Activated naive CD4-positive, alpha-beta T cell (primary cell): ENCODE measurements at regions not wholly inside any gene's neighbourhood (a gene's known extent, or its start where the extent isn't known, plus 50 kb on each side); places are given as distances from the start of the nearest gene placed in this dataset.
"Not testable (repeated sequence)": the region's sequence is repeated elsewhere in the genome, so short reads cannot be mapped to it uniquely, and the experiment has no call there.

Source experiments
- DNase-seq, 4 experiments: peaks; one replicate each; lab custom pipeline; 2025; lab: John Stamatoyannopoulos, UW

DNA sequence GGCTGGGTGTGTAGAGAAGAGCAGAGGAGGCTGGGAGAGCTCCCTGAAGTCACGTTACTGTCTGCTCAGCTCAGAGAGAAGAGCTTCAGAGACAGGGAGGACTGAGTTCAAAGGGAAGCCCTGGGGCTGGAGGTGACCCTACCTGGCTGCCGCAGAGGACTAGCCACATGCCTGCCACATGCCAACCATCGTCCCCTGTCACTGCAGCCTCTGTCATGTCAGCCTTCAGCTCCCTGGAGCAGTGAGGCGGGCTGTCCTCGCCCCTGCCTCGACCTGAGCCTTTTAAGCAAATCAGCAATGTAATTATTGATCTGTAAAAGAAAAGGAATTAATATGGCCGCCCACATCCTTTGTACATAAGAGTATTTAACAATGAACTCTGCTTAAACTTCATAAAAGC lies 89.3 kb upstream of the RET start:
- DNase-seq = no peak

DNA sequence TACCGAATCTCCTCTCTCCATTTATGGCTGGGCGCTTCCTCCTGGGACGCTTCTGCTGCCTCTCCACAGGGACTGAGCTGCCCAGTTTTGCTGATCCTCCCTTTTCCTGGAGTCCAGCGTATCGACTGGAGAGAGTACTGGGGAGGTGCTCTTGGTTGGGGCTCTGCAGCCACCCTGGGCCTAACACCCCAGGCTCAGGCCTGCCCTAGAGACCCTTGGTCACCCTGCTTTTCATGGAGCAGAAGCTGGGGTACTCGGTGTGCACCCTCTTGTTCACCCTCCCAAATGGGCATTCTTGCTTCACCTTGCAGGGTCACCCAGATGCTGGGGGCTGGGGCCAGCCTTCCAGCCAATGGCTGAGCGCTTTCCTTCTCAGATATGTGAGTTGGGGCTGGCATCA lies 88.8 kb upstream of the RET start:
- DNase-seq = no peak

DNA sequence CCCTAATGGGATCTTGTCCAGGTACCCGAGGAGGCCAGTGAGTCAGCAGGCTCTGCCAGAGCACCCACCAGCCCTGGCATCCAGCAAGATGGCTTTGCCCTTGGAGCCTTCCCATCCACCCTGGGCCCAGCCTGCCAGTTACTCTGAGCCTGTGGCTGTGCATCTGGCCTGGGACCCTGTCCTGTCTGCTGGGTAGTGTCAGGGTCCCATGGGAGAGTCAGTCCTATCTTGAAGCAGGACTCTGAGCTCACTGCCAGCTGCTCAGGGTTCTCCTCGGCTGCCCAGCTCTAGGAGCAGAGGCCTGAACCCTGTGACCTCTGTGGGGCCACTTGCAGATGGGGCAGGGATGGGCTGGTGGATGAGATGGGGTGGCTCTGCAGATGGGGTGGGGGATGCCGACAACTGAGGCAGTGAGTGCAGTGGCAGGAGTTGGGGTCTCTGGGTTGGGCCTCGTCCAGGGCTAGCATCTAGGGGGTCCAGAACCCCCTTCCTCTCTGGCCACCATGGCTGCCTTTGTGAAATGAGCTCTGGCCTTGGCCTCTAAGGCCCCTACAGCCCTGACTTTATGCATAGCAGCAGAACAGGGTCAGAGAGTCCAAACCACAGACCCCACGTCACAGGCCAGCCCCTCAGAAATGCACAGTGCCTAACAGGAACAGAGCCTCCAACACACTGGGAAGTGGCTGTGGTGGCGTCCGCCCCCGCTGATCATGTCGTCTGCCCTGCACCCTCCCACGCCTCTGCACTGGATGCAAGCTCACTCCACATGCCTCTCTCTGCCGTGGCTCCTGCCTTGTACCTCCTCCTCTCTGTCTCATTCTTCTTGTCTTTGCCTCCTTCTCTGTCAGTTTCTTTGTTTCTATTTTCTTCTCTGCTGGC lies 88.1 kb upstream of the RET start:
- DNase-seq = no peak

DNA sequence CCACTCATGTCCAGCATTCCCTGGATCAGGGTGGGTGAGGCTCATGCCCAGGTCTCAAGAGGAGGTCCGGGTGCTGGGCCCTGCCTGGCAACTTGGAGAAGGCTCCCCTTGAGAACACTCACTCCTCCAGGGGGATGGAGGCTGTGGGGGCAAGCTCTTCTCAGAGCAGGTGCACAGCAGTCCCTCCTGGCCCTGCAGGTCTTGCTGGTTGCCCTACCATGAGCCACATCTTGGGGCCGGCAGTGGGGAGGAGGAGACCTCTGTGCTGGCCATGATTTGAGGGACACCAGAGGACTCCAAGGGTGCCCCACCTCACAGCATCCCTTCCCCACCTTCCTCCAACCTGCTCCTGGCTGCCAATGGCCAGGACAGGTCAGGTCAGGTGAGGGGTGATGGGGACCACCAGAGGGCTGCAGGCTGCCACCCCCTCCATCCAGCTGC lies 87.4 kb upstream of the RET start:
- DNase-seq = no peak

DNA sequence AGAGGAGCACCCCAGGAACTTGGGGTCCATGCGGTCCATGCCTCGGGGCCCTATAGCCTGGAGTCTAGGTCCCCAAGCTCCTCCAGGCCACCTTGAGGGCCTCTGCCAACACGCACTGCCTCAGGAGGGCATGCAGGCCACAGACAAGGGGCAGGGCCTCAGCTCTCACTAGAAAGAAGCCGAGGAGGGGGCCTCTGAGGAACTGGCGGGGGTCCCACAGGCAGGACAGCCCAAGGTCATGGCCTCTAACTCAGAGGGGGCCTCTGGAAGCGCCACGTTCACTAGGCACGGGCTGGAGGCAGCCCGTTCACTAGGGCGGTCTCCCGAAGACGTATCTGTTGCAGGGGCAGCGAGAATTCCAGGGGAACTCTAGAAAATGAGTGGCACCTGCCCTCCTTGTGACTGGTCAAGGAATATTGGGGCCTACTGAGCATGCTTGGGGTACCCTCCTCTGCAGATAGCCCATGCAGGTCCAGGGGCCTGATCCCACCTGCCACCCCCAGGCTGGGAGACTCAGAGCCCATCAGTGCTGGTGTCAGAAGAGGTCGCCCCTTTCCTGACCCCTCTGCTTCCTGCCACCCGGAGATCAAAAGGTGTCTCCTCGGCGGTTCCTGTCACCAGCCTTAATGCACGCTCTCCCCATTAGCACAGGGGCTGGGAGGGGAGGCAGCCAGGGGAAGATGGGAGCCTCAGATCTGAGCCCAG lies 86.7 kb upstream of the RET start:
- no peak for DNase-seq

DNA sequence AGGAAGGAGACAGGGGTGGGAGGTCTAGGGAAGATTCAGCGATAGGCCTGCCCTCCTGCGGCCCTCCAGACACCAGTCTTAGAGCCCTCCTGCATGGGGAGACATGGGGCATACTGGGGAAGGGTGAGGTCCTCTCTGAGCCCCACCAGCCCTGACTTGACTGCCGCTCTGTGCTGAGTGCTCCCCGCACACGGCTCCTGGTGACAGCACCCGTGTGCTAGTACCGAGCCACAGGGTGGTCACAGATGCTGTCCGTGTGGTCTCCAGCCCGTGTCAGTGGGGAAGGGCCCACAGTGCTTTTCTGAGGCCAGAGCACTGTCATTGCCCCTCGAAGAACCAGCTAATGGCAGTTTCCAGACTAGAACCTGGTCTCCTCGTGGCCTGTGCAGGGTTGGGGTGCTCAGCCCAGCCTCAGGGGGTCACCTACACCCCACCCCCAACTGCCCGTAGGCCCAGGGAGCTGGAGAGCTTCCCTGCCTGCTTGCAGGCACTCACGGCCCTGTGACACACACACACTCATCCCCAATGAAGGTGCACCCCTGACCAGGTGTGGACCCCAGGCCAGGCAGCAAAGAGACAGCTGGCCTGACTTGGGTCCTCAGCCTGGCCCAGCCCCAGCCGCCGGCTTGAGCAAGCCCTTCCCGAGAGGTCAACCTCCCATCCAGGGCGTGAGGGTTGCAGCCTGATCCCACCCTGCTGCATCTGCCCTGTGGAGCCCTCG lies 86.0 kb upstream of the RET start:
- DNase-seq = no peak

DNA sequence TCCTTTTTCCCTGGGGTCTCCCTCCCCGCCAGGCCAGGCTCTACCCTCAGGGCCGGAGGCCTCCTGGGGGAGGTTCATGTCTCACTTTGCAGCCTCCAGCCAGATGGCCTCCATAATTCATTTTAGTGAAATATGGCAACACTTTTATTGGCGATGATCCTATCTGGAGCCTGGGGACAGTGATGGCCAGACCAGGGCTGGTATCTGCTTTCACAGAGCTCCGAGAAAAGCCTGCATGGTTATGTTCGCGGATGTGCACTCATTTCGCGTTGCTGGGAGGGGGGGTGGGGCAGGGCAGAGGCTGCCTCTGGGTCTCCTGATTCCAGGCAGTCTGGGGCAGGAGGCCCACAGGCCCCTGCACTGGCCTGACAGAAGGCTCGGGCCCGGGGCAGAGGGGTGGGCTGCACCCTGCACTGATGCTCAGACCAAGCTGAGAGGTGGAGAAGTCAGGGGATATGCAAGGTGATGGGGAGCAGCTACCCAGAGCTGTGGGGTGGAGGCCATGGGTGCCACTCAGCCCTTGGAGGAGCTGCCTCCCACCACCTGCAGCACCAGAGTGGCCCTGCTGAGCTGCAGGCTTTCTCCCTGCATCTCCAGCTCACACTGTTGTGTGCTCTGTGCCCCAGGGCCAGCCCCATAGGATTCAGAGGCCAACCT lies 85.3 kb upstream of the RET start:
- no peak for DNase-seq

DNA sequence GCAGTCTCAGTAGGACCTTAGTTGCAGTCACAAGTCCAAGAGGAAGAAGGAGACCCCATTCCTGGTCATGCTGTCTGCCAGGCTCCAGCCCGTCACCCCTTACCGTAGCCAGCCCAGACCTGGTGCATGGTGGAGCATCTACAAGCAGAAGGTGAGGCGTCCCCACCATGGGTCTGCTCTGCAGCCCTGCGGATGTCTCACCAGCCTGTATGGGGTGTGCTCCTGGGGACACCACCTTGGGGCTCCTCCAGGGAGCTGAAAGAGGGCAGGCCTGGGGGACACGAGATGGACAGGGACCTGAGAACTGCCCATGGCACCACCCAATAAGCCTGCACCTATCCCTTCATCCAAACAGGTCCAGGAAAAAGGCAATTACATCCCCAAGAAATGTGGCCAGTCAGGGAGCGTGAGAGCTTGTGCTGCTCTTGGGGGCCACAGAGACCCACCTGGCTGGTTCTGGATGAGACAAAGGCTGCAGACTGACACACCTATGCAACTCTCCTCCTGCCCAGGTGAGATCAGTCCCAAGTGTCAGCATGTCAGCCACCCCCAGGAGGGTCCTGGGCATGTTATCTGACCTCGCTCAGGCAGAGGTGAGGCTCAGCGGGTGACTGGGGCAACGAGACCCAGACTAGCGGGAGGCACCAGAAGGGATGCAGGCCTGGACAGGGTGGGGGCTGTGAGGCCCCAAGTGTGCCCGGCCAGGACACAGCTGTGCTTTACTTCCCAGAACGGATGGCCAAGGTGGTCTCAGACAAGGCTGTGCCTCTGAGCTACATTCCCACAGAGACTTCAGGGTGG lies 84.5 kb upstream of the RET start:
- no peak for DNase-seq

DNA sequence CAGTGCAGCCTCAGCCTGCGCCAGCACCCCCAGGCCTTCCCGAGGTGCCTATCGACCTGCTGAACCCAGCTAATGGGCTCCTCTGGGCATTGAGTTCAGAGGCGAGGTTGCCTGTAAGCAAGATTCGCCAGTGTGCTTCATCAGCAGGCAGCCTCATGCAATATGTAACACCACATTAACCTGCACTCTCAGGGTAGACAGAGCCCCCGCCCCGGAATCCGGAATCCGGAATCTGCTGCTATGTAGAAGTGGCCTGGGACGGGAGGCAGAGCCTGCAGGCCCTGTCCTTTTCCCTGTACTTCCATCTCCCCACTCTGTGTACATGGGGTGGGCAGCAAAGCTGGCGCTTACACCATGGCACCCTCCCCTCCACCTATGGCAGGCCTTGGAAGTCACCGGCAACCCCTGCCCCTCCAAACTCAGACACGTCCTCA lies 83.9 kb upstream of the RET start:
- DNase-seq = no peak

DNA sequence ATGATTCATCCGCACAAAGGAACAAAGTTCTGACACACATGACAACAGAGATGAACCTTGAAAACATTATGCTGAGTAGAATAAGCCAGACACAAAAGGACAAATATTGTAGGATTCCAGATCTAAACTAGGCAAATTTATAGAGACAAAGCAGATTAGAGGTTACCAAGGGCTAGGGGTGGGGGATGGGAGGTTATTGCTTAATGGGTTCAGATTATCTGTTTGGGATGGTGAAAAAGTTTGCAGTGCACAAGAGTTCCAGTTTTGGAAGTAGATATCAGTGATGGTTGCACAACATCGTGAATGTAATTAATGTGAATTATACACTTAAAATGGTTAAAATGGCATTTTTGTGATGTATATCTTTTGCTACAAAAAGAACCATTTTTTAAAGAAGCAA lies 82.0 kb upstream of the RET start:
- not testable (repeated sequence) for DNase-seq

DNA sequence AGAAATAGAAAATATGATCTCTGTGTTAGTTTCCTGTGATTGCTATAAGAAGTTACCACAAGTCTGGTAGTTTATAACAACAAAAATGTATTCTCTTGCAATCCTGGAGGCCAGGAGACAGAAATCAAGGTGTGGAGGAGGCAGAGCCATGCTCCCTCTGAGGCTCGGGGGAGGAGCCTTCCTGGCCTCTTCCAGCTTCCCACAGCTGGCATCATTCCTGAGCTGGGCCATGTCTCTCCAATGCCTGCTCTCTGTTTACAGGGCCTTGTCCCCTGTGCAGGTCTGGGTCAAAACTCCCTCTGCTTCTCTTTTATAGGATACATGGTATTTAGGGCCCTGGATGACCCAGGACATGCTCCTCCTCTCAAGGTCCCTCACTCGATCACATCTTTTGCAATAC lies 81.3 kb upstream of the RET start:
- no peak for DNase-seq

DNA sequence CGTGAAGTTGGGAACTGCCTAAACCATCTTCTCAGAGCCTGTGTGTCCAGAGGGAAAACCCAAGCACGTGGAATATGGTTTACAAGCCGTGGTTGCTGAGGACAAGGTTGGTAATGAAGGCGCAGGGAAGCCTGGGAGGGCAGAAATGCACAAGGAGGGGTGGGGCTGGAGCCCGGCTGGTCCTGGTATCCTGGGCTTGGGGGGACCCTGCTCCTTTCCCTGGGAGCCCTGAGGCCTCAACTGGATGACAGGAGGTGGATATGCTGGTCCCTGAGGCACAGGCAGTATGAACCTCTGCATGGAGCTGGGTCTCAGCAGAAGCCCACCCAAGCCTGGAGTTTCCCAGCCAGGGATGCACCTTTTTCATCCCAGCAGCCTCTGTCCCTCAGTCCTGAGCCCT lies 80.3 kb upstream of the RET start:
- DNase-seq = no peak

DNA sequence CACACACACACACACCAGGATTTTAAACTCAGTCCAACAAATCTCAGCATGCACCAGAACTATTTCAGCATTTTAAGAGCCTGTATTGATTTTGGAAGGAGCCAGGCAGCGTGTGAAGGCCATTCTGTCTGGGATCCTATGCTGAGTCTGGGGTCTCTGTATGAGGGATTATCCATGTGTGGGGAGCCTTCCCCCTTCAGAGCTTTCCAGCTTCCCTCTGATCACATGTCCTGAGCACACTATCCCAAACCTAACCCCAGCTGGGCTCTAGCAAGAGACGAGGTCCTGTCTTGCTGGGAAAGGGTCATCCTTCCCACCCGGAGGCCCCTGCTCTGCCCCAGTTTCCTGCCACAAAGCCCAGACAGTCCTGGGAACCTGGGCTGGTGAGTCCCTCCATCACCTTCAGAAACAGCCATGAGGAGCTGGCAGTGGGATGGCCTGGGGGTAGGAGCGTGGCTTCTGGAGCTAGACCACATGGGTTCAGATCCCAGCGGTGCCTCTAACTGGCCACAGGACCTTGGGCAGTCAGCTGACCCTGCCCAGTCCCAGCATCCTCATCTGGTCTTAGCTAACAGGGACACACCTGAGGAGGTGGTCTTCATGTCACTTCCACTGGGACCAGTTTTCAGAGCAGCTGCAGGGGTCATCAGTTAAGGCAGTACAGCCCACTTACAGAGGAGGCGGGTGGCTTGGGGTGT lies 79.6 kb upstream of the RET start:
- DNase-seq = no peak

DNA sequence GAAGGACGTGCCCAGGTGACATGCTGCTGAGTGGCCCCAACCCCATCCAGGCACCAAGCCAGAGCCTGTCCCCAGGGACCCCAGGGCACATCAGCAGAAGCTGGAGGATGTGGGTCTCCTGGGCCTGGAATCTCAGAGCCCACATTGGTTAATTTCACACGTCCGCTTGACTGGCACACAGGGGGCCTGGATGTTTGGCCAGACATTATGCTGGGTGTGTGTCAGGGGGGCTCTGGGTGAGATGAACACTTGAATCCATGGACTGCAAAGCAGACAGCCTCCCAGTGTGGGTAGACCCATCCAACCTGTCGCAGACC lies 79.1 kb upstream of the RET start:
- DNase-seq = no peak

DNA sequence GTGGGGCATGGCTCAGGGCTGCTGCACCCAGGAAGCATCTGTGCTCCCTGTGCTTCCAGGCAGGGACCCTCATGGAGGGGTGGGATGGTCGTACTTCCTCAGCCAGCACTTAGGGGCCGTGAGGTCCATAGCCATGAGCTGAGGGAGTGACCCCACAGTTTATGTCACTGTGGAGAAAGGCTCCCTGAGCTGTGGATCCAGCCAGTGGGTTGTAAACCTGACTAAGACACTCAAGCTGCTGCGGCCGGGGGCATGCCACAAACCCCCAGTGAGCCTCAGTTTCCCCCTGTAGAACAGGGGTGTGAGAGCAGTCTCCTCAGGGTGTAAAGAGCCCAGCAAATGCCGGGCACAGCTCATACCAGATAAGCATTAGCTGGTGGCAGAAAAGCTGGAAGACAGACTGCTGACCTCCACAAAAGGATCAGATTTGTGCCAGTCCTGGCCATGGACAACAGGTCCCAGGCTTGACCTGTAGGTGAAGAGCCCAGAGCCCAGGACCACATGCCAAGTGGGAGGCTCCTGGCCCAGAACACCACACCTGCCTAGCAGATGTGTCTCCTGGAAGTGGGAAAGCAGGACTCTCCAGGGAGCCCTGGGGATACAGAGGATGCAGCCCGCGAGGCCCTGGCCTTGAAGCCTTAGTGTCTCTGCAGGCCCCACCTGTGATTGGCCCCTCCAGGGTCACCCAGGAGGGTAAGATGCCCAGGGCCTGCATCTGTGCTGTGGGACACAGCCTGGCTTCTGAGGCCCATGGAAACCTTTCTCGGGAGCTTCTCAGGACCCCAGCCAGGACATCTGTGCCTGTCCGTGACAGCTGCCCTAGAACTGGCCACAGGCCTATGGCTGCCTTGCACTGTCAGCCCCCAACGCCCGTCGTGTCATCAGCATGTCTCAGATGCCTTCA lies 78.1 kb upstream of the RET start:
- no peak for DNase-seq

DNA sequence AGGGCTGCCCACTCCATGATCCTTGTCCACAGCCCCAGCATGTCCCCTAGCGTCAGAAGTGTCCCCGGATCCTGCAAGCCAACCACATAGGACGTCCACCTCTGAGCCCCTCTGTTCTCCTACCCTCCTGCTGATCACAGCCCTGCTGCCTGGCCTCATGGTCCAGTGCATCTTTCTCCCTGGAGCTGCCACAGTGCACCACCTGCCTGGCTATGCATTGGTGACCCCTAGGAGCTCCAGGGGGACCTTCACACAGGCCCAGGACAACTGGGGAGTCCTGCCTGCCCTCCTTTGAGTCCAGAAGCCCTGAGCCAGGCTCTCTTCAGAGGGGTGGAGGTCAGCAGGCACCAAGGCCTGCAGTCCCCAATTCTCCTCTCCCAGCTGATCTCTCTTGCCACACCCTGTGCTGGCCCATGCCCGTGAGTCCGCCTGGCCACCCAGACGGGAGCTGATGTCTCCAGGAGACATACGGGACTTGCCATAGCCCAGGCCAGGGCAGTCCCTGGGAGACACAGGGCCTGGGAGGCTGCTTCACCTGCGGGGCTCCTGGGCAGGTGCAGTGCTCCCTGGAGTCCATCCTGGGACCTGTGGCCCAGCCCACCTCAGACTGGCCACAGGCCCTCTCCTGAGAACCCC lies 77.4 kb upstream of the RET start:
- DNase-seq = no peak

DNA sequence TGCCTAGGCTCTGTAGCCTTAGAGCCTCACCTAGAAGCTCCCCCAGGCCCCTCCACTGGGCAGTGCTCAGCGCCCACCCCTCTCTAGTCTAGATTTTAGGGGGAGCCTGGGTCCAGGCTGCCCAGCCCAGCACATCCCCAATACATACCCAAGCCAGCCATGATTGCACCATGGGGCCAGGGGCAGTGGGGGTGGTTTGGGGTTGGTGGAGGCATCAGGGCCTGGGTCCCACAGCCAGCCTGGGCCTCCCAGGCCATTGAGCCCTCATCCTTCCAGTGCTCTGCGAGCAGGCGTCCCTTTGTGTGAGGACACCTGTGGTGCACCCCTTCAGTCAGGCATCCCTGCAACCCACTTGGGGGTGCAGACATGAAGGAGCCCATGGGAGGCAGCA lies 76.9 kb upstream of the RET start:
- no peak for DNase-seq

DNA sequence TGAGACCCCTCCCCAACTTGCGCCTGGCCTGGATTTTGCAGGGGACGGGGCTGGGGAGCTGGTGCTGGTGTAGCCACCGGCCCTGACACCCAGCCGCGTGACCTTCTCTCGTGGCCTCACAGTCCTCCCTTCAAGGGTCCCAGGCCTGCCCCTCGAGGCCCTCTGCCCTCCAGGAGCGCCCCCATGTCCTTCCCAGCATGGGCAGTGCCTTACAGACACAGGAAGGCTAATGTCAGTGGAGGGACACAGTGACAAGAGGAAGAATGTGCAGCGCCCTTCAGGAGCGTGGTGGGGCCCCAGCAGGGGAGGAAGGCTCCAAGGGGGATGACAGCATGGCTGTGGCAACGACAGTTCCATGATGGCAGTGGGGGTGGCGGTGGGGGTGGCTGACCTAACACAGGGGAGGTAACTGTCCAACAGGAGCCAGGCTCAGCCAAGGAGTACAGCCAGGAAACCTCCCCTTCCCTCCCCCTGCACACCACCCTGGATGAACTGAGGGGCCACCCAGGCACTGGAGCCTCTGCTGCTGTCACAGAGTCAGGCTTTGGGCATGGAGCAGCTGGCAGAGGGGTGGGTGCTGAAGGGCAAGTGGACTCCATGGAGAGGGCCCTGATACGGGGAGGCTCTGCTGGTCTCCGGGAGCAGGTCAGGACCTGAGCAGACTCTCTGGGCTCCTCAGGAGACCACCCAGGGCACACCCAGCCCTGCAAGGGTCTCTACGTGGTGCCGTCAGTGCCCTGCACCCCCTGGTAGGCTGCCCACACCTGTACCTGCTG lies 76.0 kb upstream of the RET start:
- DNase-seq = no peak

DNA sequence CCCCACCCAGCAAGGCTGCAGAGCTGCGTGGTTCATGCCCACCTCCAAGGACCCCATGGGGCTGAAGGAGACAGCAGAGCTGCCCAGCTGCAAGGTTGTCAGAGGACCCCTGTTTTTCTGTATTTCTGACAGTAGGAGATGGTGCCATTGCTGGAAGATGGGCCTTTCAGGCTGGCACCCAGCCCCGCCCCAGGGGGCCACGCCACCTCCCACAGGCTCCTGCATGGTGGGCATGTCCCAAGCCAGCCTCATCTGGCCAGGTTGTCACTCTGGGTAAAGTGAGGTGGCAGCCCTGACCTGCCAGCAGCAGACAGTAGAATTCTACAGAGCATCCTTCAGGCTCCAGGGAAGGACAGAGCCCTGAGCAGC lies 75.5 kb upstream of the RET start:
- no peak for DNase-seq
